Stimulated activated CD4-positive, alpha-beta T cell treated with anti-CD3 and anti-CD28 coated beads, Interleukin-1b, Interleukin-23, amount 100 ng/mL, for 4 hours (primary cell): ENCODE measurements at regions not wholly inside any gene's neighbourhood (a gene's known extent, or its start where the extent isn't known, plus 50 kb on each side); places are given as distances from the start of the nearest gene placed in this dataset.

Source experiments
- DNase-seq, 2 donors: peaks; one replicate each; pipeline ENCODE4 v3.0.0-alpha.2; 2020; ENCODE audit warnings: low read depth in 2 of 2

- no peak for DNase-seq
Observed at GRCh38 chr12:89098441-89099112, 253.7 kb downstream of the DUSP6 start.

GRCh38 chr12:89092297-89092696, 260.0 kb downstream of the DUSP6 start:
- DNase-seq = no peak

GRCh38 chr12:89091293-89091841, 260.9 kb downstream of the DUSP6 start:
- DNase-seq = no peak

GRCh38 chr12:89089264-89089663, 263.0 kb downstream of the DUSP6 start:
- no peak for DNase-seq

GRCh38 chr12:89087876-89088275, 264.4 kb downstream of the DUSP6 start:
- no peak for DNase-seq

- no peak for DNase-seq
Observed at GRCh38 chr12:89087149-89087825, 265.0 kb downstream of the DUSP6 start.

GRCh38 chr12:89085421-89085820, 266.9 kb downstream of the DUSP6 start:
- DNase-seq = no peak

- no peak for DNase-seq
Observed at GRCh38 chr12:89084751-89085150, 267.6 kb downstream of the DUSP6 start.

GRCh38 chr12:89083491-89083890, 268.8 kb downstream of the DUSP6 start:
- no peak for DNase-seq

GRCh38 chr12:89082370-89082753, 269.9 kb downstream of the DUSP6 start:
- no peak for DNase-seq

- DNase-seq = no peak
Observed at GRCh38 chr12:89081719-89082369, 270.5 kb downstream of the DUSP6 start.

- no peak for DNase-seq
Observed at GRCh38 chr12:89080793-89081465, 271.4 kb downstream of the DUSP6 start.

- no peak for DNase-seq
Observed at GRCh38 chr12:89075880-89076540, 276.3 kb downstream of the DUSP6 start.

- DNase-seq = no peak
Observed at GRCh38 chr12:89073659-89074058, 278.6 kb downstream of the DUSP6 start.

- DNase-seq = no peak
Observed at GRCh38 chr12:89073027-89073398, 279.3 kb downstream of the DUSP6 start.

GRCh38 chr12:89072294-89073026, 279.8 kb downstream of the DUSP6 start:
- no peak for DNase-seq

GRCh38 chr12:89070603-89071002, 281.7 kb downstream of the DUSP6 start:
- DNase-seq = no peak

- no peak for DNase-seq
Observed at GRCh38 chr12:89069431-89069830, 282.9 kb downstream of the DUSP6 start.

- no peak for DNase-seq
Observed at GRCh38 chr12:89067421-89068187, 284.7 kb downstream of the DUSP6 start.

- no peak for DNase-seq
Observed at GRCh38 chr12:89064780-89065179, 287.5 kb downstream of the DUSP6 start.
